HEK293 (cell line): ENCODE measurements at regions not wholly inside any gene's neighbourhood (a gene's known extent, or its start where the extent isn't known, plus 50 kb on each side); places are given as distances from the start of the nearest gene placed in this dataset.

Experiments
- CTCF ChIA-PET: fragments of 350-600 bp; formaldehyde crosslinking; extraction: SDS; loops from one replicate; lab custom pipeline; 2021; ENCODE audit warnings: antibody characterized with exemption; lab: Yijun Ruan, JAX
- POLR2A ChIA-PET: fragments of 300-600 bp; formaldehyde crosslinking; extraction: SDS; loops from one replicate; lab custom pipeline; 2020; ENCODE audit warnings: antibody characterized with exemption, inconsistent platforms; lab: Yijun Ruan, JAX
- H3K27ac ChIP-seq: fragments of 200-500 bp; sonication (Bioruptor generic); 2 replicates; pipeline ENCODE4 v1.5.1; 2014; ENCODE audit warnings: low read depth, low read length, control low read depth, inconsistent platforms; ENCODE audit errors: extremely low read depth
- H3K36me3 ChIP-seq, 2 experiments: fragments of 200-500 bp in 1 of 2; sonication (Bioruptor generic) in 1 of 2; 1 replicate in 1 of 2; 2 replicates in 1 of 2; pipeline ENCODE4 v1.5.1; 2014 to 2017; ENCODE audit warnings: inconsistent platforms in 2 of 2, low read length in 2 of 2; ENCODE audit not compliant: control insufficient read depth in 2 of 2, insufficient read depth in 1 of 2
- H3K4me1 ChIP-seq: fragments of 200-500 bp; sonication (Bioruptor generic); 2 replicates; pipeline ENCODE4 v1.5.1; 2014; ENCODE audit warnings: mild to moderate bottlenecking, low read length, inconsistent platforms; ENCODE audit not compliant: control insufficient read depth, insufficient read depth
- H3K4me3 ChIP-seq: 2 replicates; pipeline ENCODE4 v1.5.1; 2011; ENCODE audit warnings: low read depth, mild to moderate bottlenecking, control low read depth, low read length, moderate library complexity
- H3K9me3 ChIP-seq: fragments of 200-500 bp; sonication (Bioruptor generic); 2 replicates; pipeline ENCODE4 v1.5.1; 2014; ENCODE audit warnings: low read depth, low read length, inconsistent platforms; ENCODE audit not compliant: control insufficient read depth, insufficient read depth
- HOXD13 ChIP-seq: sonication (generic); formaldehyde crosslinking; IDR thresholded peaks from 2 replicates; pipeline ENCODE4 v1.8.0; 2022; ENCODE audit warnings: missing genetic modification reagents, borderline replicate concordance
- KLF1 ChIP-seq: fragments of 450-650 bp; formaldehyde crosslinking; IDR thresholded peaks from 2 replicates; pipeline ENCODE4 v1.5.1; 2016; ENCODE audit warnings: missing biosample characterization, missing genetic modification characterization
- REPIN1 ChIP-seq: fragments of 450-650 bp; formaldehyde crosslinking; IDR thresholded peaks from 2 replicates; pipeline ENCODE4 v1.5.1; 2017; ENCODE audit warnings: missing biosample characterization, missing genetic modification characterization, low read depth
- YY1 ChIP-seq: fragments of 450-650 bp; formaldehyde crosslinking; IDR thresholded peaks from 2 replicates; pipeline ENCODE4 v1.5.1; 2018; ENCODE audit warnings: missing biosample characterization, missing genetic modification characterization
- ZNF155 ChIP-seq: fragments of 450-650 bp; formaldehyde crosslinking; IDR thresholded peaks from 2 replicates; pipeline ENCODE4 v1.5.1; 2016; ENCODE audit warnings: missing biosample characterization, missing genetic modification characterization
- ZNF202 ChIP-seq: fragments of 450-650 bp; formaldehyde crosslinking; IDR thresholded peaks from 2 replicates; pipeline ENCODE4 v1.5.1; 2016; ENCODE audit warnings: missing biosample characterization, missing genetic modification characterization, borderline replicate concordance
- ZNF211 ChIP-seq: fragments of 450-650 bp; formaldehyde crosslinking; IDR thresholded peaks from 2 replicates; pipeline ENCODE4 v1.5.1; 2016; ENCODE audit warnings: low read depth, missing biosample characterization, missing genetic modification characterization
- ZNF37A ChIP-seq: fragments of 450-650 bp; IDR thresholded peaks from 2 replicates; pipeline ENCODE4 v1.5.1; 2018; ENCODE audit warnings: missing biosample characterization, missing genetic modification characterization
- ZNF48 ChIP-seq: fragments of 450-650 bp; formaldehyde crosslinking; IDR thresholded peaks from 2 replicates; pipeline ENCODE4 v1.5.1; 2016; ENCODE audit warnings: missing biosample characterization, missing genetic modification characterization
- ZNF555 ChIP-seq: fragments of 450-650 bp; formaldehyde crosslinking; conservative IDR thresholded peaks from 2 replicates; pipeline ENCODE4 v1.5.1; 2017; ENCODE audit warnings: missing biosample characterization, mild to moderate bottlenecking, missing genetic modification characterization, inconsistent platforms
- ZNF600 ChIP-seq: fragments of 450-650 bp; formaldehyde crosslinking; IDR thresholded peaks from 2 replicates; pipeline ENCODE4 v1.5.1; 2016; ENCODE audit warnings: missing biosample characterization, missing genetic modification characterization
- ZNF670 ChIP-seq: fragments of 450-650 bp; formaldehyde crosslinking; IDR thresholded peaks from 2 replicates; pipeline ENCODE4 v1.5.1; 2016; ENCODE audit warnings: missing biosample characterization, missing genetic modification characterization, low read depth
- ZNF768 ChIP-seq: fragments of 450-650 bp; formaldehyde crosslinking; IDR thresholded peaks from 2 replicates; pipeline ENCODE4 v1.5.1; 2018; ENCODE audit warnings: missing biosample characterization, mild to moderate bottlenecking, missing genetic modification characterization
- TF ChIP-seq, protein P1 (sequence below): fragments of 450-650 bp; formaldehyde crosslinking; IDR thresholded peaks from 2 replicates; pipeline ENCODE4 v1.5.1; 2016; ENCODE audit warnings: missing biosample characterization, missing genetic modification characterization, borderline replicate concordance
- TF ChIP-seq, protein P2 (sequence below): fragments of 450-650 bp; formaldehyde crosslinking; IDR thresholded peaks from 2 replicates; pipeline ENCODE4 v1.5.1; 2017; ENCODE audit warnings: missing biosample characterization, missing genetic modification characterization
- TF ChIP-seq, protein P3 (sequence below): fragments of 450-650 bp; formaldehyde crosslinking; IDR thresholded peaks from 2 replicates; pipeline ENCODE4 v1.5.1; 2016; ENCODE audit warnings: missing biosample characterization, missing genetic modification characterization
- TF ChIP-seq, protein P4 (sequence below): fragments of 450-650 bp; formaldehyde crosslinking; IDR thresholded peaks from 2 replicates; pipeline ENCODE4 v1.5.1; 2017; ENCODE audit warnings: missing biosample characterization, missing genetic modification characterization
- TF ChIP-seq, protein P5 (sequence below): fragments of 450-650 bp; formaldehyde crosslinking; IDR thresholded peaks from 2 replicates; pipeline ENCODE4 v1.5.1; 2016; ENCODE audit warnings: missing biosample characterization, missing genetic modification characterization, borderline replicate concordance
- TF ChIP-seq, protein P6 (sequence below): fragments of 450-650 bp; formaldehyde crosslinking; IDR thresholded peaks from 2 replicates; pipeline ENCODE4 v1.5.1; 2016; ENCODE audit warnings: missing biosample characterization, missing genetic modification characterization

DNA sequence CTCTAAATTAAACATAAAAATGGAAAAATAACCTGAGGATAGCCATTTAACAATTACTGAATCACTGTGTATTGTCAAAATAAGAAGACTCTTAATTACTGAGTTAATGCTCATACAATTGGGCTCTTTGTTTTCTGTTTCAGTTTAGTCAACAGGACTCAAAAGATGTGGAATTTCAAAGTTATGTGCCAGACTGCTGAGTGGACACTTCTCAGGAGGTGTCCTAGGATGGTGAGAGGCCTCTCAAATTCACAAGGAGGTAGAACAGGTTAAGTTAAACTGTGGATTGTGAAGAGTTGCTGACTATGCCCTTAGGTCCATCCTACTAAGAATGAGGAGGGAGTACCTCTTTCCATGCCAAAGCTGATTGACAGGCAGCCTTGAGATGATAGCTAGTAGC, 157.7 kb upstream of the CHRM2 start (continued):
- TF ChIP-seq ZNF202 (tag by site-specific recombination) = no peak
- no peak for TF ChIP-seq REPIN1 (tag by site-specific recombination)
- no peak for TF ChIP-seq ZNF155 (tag by site-specific recombination)

DNA sequence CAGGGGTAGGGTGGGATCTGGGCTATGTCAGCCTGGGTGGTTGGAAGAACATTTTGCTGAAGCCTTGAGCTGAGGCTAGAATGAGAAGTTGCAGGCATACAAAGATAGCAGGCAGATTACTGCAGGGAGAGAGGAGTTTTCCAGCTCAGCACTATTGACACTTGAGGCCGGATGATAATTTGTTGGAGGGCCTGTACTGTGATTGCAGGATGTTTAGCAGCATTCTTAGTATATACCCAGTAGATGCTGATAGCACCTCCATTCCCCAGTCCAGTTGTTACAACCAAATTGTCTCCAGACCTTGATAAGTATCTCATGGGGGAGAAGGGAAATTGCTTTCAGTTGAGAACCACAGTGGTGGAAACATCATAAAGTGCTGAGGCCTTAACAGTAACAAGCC, 158.6 kb upstream of the CHRM2 start:
- CTCF ChIA-PET = no interaction called here

More for the DNA sequence above, 158.6 kb upstream of the CHRM2 start:
- H3K27ac ChIP-seq = no peak overlapping the region
- POLR2A ChIA-PET = no interaction called here
- H3K4me3 ChIP-seq = no peak overlapping the region
- no peaks in the 10 kb centered on the region for H3K4me1 ChIP-seq
- no peaks in the 10 kb centered on the region for H3K36me3 ChIP-seq
- H3K9me3 ChIP-seq = no peaks in the 10 kb centered on the region
- TF ChIP-seq ZNF555 (tag by site-specific recombination) (no peak), ZNF48 (tag by site-specific recombination) (no peak), ZNF37A (no peak), ZNF768 (tag by site-specific recombination) (no peak), ZNF211 (tag by site-specific recombination) (no peak), ZNF600 (no peak), YY1 (tag by site-specific recombination) (no peak), HOXD13 (no peak), ZNF670 (no peak), KLF1 (tag by site-specific recombination) (no peak)
- TF ChIP-seq, protein P1, sequence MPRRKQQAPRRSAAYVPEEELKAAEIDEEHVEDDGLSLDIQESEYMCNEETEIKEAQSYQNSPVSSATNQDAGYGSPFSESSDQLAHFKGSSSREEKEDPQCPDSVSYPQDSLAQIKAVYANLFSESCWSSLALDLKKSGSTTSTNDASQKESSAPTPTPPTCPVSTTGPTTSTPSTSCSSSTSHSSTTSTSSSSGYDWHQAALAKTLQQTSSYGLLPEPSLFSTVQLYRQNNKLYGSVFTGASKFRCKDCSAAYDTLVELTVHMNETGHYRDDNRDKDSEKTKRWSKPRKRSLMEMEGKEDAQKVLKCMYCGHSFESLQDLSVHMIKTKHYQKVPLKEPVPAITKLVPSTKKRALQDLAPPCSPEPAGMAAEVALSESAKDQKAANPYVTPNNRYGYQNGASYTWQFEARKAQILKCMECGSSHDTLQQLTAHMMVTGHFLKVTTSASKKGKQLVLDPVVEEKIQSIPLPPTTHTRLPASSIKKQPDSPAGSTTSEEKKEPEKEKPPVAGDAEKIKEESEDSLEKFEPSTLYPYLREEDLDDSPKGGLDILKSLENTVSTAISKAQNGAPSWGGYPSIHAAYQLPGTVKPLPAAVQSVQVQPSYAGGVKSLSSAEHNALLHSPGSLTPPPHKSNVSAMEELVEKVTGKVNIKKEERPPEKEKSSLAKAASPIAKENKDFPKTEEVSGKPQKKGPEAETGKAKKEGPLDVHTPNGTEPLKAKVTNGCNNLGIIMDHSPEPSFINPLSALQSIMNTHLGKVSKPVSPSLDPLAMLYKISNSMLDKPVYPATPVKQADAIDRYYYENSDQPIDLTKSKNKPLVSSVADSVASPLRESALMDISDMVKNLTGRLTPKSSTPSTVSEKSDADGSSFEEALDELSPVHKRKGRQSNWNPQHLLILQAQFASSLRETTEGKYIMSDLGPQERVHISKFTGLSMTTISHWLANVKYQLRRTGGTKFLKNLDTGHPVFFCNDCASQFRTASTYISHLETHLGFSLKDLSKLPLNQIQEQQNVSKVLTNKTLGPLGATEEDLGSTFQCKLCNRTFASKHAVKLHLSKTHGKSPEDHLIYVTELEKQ (tag by site-specific recombination) = no peak
- TF ChIP-seq, protein P2, sequence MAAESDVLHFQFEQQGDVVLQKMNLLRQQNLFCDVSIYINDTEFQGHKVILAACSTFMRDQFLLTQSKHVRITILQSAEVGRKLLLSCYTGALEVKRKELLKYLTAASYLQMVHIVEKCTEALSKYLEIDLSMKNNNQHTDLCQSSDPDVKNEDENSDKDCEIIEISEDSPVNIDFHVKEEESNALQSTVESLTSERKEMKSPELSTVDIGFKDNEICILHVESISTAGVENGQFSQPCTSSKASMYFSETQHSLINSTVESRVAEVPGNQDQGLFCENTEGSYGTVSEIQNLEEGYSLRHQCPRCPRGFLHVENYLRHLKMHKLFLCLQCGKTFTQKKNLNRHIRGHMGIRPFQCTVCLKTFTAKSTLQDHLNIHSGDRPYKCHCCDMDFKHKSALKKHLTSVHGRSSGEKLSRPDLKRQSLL = no peak
- TF ChIP-seq, protein P3, sequence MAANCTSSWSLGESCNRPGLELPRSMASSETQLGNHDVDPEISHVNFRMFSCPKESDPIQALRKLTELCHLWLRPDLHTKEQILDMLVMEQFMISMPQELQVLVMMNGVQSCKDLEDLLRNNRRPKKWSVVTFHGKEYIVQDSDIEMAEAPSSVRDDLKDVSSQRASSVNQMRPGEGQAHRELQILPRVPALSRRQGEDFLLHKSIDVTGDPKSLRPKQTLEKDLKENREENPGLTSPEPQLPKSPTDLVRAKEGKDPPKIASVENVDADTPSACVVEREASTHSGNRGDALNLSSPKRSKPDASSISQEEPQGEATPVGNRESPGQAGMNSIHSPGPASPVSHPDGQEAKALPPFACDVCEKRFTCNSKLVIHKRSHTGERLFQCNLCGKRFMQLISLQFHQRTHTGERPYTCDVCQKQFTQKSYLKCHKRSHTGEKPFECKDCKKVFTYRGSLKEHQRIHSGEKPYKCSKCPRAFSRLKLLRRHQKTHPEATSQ = no peak
- TF ChIP-seq, protein P4, sequence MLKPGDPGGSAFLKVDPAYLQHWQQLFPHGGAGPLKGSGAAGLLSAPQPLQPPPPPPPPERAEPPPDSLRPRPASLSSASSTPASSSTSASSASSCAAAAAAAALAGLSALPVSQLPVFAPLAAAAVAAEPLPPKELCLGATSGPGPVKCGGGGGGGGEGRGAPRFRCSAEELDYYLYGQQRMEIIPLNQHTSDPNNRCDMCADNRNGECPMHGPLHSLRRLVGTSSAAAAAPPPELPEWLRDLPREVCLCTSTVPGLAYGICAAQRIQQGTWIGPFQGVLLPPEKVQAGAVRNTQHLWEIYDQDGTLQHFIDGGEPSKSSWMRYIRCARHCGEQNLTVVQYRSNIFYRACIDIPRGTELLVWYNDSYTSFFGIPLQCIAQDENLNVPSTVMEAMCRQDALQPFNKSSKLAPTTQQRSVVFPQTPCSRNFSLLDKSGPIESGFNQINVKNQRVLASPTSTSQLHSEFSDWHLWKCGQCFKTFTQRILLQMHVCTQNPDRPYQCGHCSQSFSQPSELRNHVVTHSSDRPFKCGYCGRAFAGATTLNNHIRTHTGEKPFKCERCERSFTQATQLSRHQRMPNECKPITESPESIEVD (tag by site-specific recombination) = no peak
- TF ChIP-seq, protein P5, sequence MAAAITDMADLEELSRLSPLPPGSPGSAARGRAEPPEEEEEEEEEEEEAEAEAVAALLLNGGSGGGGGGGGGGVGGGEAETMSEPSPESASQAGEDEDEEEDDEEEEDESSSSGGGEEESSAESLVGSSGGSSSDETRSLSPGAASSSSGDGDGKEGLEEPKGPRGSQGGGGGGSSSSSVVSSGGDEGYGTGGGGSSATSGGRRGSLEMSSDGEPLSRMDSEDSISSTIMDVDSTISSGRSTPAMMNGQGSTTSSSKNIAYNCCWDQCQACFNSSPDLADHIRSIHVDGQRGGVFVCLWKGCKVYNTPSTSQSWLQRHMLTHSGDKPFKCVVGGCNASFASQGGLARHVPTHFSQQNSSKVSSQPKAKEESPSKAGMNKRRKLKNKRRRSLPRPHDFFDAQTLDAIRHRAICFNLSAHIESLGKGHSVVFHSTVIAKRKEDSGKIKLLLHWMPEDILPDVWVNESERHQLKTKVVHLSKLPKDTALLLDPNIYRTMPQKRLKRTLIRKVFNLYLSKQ (tag by site-specific recombination) = no peak
- TF ChIP-seq, protein P6, sequence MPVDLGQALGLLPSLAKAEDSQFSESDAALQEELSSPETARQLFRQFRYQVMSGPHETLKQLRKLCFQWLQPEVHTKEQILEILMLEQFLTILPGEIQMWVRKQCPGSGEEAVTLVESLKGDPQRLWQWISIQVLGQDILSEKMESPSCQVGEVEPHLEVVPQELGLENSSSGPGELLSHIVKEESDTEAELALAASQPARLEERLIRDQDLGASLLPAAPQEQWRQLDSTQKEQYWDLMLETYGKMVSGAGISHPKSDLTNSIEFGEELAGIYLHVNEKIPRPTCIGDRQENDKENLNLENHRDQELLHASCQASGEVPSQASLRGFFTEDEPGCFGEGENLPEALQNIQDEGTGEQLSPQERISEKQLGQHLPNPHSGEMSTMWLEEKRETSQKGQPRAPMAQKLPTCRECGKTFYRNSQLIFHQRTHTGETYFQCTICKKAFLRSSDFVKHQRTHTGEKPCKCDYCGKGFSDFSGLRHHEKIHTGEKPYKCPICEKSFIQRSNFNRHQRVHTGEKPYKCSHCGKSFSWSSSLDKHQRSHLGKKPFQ (tag by site-specific recombination) = no peak
